ENCODE measurements at regions not wholly inside any gene's neighbourhood (a gene's known extent, or its start where the extent isn't known, plus 50 kb on each side); places are given as distances from the start of the nearest gene placed in this dataset.
A peak's percentile ranks its signal among the peaks of the same experiment; 100 is the strongest.

DNA sequence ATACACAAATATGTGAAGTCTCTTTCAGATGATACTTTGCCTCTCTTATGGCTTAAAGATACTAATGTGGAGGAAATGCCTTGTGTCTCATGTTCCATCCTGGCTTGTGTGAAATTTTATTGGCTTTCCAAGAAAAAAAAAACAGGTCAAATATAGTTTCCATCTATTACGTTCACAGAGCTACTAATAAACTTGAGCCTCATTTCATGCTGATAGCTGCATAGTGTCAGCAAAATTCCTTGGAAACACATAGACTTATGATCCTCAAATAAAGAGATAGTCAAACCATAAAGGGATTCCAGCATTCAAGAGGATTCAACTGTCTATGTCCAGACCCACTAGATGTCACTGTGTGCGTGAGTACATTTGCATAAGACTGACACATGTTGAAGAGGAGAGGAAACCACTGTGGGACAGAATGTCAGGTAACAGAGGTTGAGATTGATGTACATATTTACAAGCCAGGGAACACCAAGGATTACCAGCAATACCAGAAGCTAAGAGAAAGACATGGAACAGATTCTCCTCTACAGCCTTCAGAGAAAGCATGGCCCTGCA lies 266.6 kb downstream of the COL12A1 start:
- H3K27me3 Mint-ChIP-seq, result no peaks in the 10 kb centered on the region
- TF ChIP-seq, protein P1, sequence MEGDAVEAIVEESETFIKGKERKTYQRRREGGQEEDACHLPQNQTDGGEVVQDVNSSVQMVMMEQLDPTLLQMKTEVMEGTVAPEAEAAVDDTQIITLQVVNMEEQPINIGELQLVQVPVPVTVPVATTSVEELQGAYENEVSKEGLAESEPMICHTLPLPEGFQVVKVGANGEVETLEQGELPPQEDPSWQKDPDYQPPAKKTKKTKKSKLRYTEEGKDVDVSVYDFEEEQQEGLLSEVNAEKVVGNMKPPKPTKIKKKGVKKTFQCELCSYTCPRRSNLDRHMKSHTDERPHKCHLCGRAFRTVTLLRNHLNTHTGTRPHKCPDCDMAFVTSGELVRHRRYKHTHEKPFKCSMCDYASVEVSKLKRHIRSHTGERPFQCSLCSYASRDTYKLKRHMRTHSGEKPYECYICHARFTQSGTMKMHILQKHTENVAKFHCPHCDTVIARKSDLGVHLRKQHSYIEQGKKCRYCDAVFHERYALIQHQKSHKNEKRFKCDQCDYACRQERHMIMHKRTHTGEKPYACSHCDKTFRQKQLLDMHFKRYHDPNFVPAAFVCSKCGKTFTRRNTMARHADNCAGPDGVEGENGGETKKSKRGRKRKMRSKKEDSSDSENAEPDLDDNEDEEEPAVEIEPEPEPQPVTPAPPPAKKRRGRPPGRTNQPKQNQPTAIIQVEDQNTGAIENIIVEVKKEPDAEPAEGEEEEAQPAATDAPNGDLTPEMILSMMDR (conservative IDR thresholded peaks at IDR 0.05), result no peak
- H3K4me1 Mint-ChIP-seq (ENCODE audit: unreplicated experiment), result no peaks in the 10 kb centered on the region
- no peak overlapping the region for H3K27ac Mint-ChIP-seq
- no peak overlapping the region for H3K4me3 Mint-ChIP-seq
- H3K36me3 Mint-ChIP-seq, result no peaks in the 10 kb centered on the region
- no peaks in the 10 kb centered on the region for H3K9me3 Mint-ChIP-seq
- no peak for DNase-seq (ENCODE audit: extremely low spot score, unreplicated experiment)

DNA sequence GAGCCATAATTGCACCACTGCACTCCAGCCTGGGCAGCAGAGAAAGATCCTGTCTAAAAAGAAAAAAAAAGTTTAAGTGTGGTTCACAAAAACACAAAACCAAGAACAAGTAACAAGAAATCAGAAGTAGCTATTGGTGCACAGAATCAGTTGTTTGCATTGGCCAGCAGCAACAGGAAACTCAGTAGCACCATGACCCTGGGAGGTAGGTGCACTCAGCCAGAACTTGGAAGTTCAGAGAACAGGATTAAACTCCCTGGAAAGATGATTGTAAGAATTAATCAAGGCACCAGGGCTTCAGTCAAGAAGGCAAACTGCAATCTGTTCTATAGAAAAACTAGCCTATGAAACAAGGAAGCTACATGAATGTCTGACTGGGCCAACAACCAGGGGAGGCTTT lies 267.9 kb downstream of the COL12A1 start:
- no peak overlapping the region for H3K4me3 Mint-ChIP-seq
- TF ChIP-seq, protein P1 (conservative IDR thresholded peaks at IDR 0.05), result no peak
- no peaks in the 10 kb centered on the region for H3K36me3 Mint-ChIP-seq
- H3K9me3 Mint-ChIP-seq, result no peaks in the 10 kb centered on the region
- peaks cover under 1% of the 10 kb centered on the region for H3K4me1 Mint-ChIP-seq (ENCODE audit: unreplicated experiment)
- no peak for DNase-seq (ENCODE audit: extremely low spot score, unreplicated experiment)
- no peak overlapping the region for H3K27ac Mint-ChIP-seq
- H3K27me3 Mint-ChIP-seq, result no peaks in the 10 kb centered on the region

DNA sequence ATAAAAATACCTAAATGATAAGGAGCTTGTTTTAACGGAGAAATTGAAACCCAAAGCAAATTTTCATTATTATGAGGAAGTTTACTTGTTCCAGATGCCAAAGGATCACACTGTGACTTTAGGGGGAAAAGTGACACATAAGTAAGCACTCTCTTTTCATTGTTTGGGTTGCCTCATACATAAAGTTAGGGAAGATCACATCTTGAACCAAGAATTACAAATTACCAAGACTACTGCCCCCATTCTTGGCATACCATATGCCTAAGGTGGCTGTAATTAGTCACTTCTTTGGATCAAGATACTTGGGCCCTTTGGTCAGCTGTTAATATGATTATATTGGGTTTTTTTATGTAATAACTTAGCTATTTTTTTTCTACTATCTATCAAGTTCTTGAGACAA lies 269.0 kb downstream of the COL12A1 start:
- H3K4me1 Mint-ChIP-seq (ENCODE audit: unreplicated experiment), result peaks cover 8% of the 10 kb centered on the region
- DNase-seq (ENCODE audit: extremely low spot score, unreplicated experiment), result no peak
- no peaks in the 10 kb centered on the region for H3K36me3 Mint-ChIP-seq
- no peaks in the 10 kb centered on the region for H3K9me3 Mint-ChIP-seq
- H3K4me3 Mint-ChIP-seq, result no peak overlapping the region
- TF ChIP-seq, protein P1 (conservative IDR thresholded peaks at IDR 0.05), result no peak
- H3K27ac Mint-ChIP-seq, result no peak overlapping the region
- no peaks in the 10 kb centered on the region for H3K27me3 Mint-ChIP-seq

DNA sequence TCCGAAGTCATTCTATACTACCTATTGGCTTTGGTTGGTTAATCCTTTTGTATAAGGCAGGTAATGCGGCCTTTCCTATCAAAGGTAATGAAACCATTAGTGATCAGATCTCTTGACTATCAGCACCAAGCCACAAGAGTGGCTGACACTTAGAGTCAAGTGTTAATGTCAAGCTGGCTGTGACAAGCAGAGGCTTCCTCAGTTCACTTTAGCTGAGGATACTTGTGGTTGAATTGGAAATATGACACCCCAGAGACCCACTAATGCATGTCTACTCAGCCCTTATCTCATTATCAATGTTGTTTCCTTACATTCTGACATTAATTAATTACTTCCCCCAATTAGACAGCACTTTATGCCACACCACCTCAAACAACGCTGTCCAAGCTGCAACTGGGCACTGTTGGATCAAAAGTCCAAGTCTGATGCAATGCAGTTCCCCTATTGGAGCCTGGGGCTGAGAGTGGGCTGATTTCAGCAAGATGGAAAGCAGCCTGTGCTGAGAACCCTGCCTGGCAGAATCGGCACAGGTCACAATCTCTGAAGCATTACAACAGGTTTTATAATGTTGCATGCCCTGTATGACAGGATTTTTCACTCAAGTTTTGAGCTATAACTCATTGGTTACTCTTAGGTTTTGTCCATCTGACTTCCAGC lies 273.5 kb downstream of the COL12A1 start:
- DNase-seq (ENCODE audit: extremely low spot score, unreplicated experiment), result no peak
- TF ChIP-seq, protein P1 (conservative IDR thresholded peaks at IDR 0.05), result no peak
- no peaks in the 10 kb centered on the region for H3K9me3 Mint-ChIP-seq
- peak overlapping the region; percentile 27 for H3K27ac Mint-ChIP-seq
- H3K27me3 Mint-ChIP-seq, result no peaks in the 10 kb centered on the region
- peaks cover 22% of the 10 kb centered on the region for H3K4me1 Mint-ChIP-seq (ENCODE audit: unreplicated experiment)
- no peaks in the 10 kb centered on the region for H3K36me3 Mint-ChIP-seq
- H3K4me3 Mint-ChIP-seq, result peak overlapping the region; percentile 13

DNA sequence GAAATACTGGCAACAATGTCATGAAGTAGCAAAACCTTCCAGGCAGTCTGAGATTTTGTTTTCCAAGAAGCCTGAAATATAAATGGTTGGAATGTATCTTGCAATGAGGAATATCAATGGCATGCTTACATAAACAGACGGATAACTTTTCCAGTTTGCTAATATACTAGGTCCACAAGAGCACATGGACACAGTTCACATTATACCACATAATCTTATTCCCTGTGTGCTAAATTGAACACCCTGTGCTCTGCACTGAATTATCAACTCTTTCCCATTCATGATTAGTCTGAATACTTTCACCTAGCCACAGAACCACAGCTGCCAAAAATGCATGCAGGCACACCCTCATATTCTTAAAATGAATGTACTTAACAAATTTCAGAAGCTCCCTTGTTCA lies 274.3 kb downstream of the COL12A1 start:
- DNase-seq (ENCODE audit: extremely low spot score, unreplicated experiment), result no peak
- peak overlapping the region; percentile 9 for H3K4me3 Mint-ChIP-seq
- H3K27ac Mint-ChIP-seq, result peak overlapping the region; percentile 27

More for the DNA sequence above, 274.3 kb downstream of the COL12A1 start:
- no peaks in the 10 kb centered on the region for H3K27me3 Mint-ChIP-seq
- H3K9me3 Mint-ChIP-seq, result no peaks in the 10 kb centered on the region
- no peaks in the 10 kb centered on the region for H3K36me3 Mint-ChIP-seq
- TF ChIP-seq, protein P1 (conservative IDR thresholded peaks at IDR 0.05), result no peak
- H3K4me1 Mint-ChIP-seq (ENCODE audit: unreplicated experiment), result peaks cover 22% of the 10 kb centered on the region

Measured in type B pancreatic cell (in vitro differentiated cells).